Upper lobe of left lung (tissue), 6 donors: ENCODE measurements at regions not wholly inside any gene's neighbourhood (a gene's known extent, or its start where the extent isn't known, plus 50 kb on each side); places are given as distances from the start of the nearest gene placed in this dataset.
A peak's percentile ranks its signal among the peaks of the same experiment; 100 is the strongest.

Experiments
- ATAC-seq, 2 donors: fragments of 200-7000 bp; cut with Tn5 transposase; one replicate each; pipeline ENCODE4 v1.9.1; 2022; ENCODE audit warnings: mild to moderate bottlenecking in 2 of 2, moderate library complexity in 2 of 2; ENCODE audit not compliant: low FRiP score in 2 of 2
- DNase-seq, 2 donors: peaks; one replicate each; pipeline ENCODE4 v3.0.0-alpha.2; 2019 to 2020
- H3K27ac ChIP-seq, 4 donors: fragments of 200-600 bp; sonication (generic); one replicate each; pipeline ENCODE4 v1.5.1; 2016 to 2019
- H3K27me3 ChIP-seq, 4 donors: fragments of 200-600 bp; sonication (generic); one replicate each; pipeline ENCODE4 v1.5.1; 2017 to 2019
- H3K36me3 ChIP-seq, 4 donors: fragments of 200-600 bp; sonication (generic); one replicate each; pipeline ENCODE4 v1.5.1; 2016 to 2019
- H3K4me1 ChIP-seq, 4 donors: fragments of 200-600 bp; sonication (generic); one replicate each; pipeline ENCODE4 v1.5.1; 2018 to 2019
- H3K4me3 ChIP-seq, 4 donors: fragments of 200-600 bp; sonication (generic); one replicate each; pipeline ENCODE4 v1.5.1; 2017 to 2019; ENCODE audit warnings: mild to moderate bottlenecking in 2 of 4, moderate library complexity in 1 of 4
- H3K9me3 ChIP-seq, 4 donors: fragments of 200-600 bp; sonication (generic); one replicate each; pipeline ENCODE4 v1.5.1; 2018 to 2019
- EP300 ChIP-seq, 4 donors: sonication (generic); formaldehyde crosslinking; IDR thresholded peaks; one replicate each; pipeline ENCODE4 v1.5.1; 2017; ENCODE audit warnings: antibody characterized with exemption in 4 of 4, control low read depth in 2 of 4
- POLR2A ChIP-seq, 4 donors: fragments of 450-650 bp; IDR thresholded peaks; one replicate each; pipeline ENCODE4 v1.5.1; 2016 to 2017; ENCODE audit warnings: antibody characterized with exemption in 4 of 4, mild to moderate bottlenecking in 2 of 4
- POLR2AphosphoS5 ChIP-seq, 2 donors: sonication (generic); formaldehyde crosslinking; IDR thresholded peaks; one replicate each; pipeline ENCODE4 v1.5.1; 2017; ENCODE audit warnings: antibody characterized with exemption in 2 of 2
- WGBS, 2 donors: methylation state at CpG; one replicate each; pipeline ENCODE4 v1.1.5; 2017 to 2018; 5-methylcytosine and 5-hydroxymethylcytosine counted together
- TF ChIP-seq, protein P1 (sequence below), 6 experiments: fragments of 450-650 bp in 4 of 6; fragments of 200-600 bp in 2 of 6; sonication (generic) in 2 of 6; IDR thresholded peaks; one replicate each; pipeline ENCODE4 v1.5.1; 2016 to 2019; ENCODE audit warnings: antibody characterized with exemption in 6 of 6
- donor health status: DM: no; HTN: no; CAD: no; lungs with moderate emphysema.
- donor health status: DM: no; HTN: yes; CAD: no; lungs with severe emphysema.

DNA sequence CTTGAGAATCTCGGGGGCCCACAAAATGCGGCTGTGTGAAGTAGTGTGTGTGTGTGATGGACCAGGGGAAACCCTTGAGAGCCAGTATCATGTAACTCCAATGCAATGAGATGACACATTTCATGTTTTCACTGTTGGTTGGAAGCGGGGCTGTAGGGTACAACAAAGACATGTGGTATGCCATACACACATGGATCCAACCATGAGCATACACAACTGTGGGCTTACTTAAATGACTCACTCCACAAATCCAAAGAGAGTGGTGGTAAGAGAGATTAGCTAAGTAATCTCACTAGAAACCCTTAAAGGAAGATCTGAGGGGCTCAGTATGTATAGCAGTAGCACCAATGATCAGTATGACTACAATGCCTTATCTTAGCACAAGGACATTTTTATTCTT, 225.7 kb downstream of the SIPA1L2 start:
- no peak for ATAC-seq
- Histone ChIP-seq H3K27me3 (no peaks in the 10 kb centered on the region), H3K4me3 (no peak overlapping the region), H3K27ac (no peak overlapping the region), H3K36me3 (peaks cover 0 to 51% (median 22%) of the 10 kb centered on the region in 4 donors), H3K9me3 (peaks cover 0 to 4% (median under 1%) of the 10 kb centered on the region in 4 donors), H3K4me1 (no peaks in the 10 kb centered on the region)
- WGBS, 2 donors, result 93% methylated on average over 3 of the region's 3 CpGs
- DNase-seq, result no peak
- TF ChIP-seq, protein P1, sequence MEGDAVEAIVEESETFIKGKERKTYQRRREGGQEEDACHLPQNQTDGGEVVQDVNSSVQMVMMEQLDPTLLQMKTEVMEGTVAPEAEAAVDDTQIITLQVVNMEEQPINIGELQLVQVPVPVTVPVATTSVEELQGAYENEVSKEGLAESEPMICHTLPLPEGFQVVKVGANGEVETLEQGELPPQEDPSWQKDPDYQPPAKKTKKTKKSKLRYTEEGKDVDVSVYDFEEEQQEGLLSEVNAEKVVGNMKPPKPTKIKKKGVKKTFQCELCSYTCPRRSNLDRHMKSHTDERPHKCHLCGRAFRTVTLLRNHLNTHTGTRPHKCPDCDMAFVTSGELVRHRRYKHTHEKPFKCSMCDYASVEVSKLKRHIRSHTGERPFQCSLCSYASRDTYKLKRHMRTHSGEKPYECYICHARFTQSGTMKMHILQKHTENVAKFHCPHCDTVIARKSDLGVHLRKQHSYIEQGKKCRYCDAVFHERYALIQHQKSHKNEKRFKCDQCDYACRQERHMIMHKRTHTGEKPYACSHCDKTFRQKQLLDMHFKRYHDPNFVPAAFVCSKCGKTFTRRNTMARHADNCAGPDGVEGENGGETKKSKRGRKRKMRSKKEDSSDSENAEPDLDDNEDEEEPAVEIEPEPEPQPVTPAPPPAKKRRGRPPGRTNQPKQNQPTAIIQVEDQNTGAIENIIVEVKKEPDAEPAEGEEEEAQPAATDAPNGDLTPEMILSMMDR (IDR thresholded peaks at IDR 0.05), result no peak
- TF ChIP-seq EP300 (IDR thresholded peaks at IDR 0.05), result no peak
- TF ChIP-seq POLR2A (IDR thresholded peaks at IDR 0.05), result no peak
- TF ChIP-seq POLR2AphosphoS5 (IDR thresholded peaks at IDR 0.05), result no peak

DNA sequence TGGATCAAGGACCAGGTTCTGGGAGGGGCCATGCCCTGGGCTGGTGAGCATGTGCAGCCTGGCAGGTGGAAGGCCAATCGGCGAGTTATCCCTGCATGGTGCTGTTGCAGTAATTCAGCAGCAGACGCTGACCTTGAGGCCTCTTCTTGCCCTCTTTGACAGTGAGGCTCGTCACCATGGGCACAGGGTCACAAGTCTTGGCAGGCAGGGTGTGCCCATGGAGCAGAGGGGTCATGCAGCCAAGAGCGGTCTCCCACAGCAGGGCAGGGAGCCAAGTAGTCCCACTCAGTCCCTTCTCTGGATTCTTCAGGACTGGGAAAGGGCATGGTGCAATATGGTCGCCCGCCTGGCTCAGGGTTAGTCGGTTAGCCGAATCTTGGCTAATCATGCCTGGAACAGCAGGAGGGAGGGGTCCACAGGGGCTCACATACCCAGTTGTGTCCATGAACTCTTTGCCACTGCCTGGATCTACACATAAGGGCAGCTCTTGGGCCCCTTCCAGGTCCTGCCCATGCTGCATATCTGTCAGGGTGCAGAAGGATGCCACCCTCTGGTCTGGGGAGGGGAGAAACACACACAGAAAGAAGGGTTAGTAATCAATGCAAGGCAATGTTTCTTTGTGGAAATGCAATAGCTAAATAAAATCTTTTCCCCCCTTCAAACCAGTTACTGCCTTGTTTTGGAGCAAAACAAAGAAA, 226.8 kb downstream of the SIPA1L2 start:
- DNase-seq (peak in 1 of 2 donors; percentile 12), ATAC-seq (peak in 1 of 2 donors; percentile 25)
- Histone ChIP-seq H3K36me3 (peaks cover 0 to 60% (median 27%) of the 10 kb centered on the region in 4 donors), H3K27ac (no peak overlapping the region), H3K4me3 (no peak overlapping the region), H3K27me3 (no peaks in the 10 kb centered on the region), H3K9me3 (no peaks in the 10 kb centered on the region), H3K4me1 (no peaks in the 10 kb centered on the region)
- 98% methylated on average over 7 of the region's 9 CpGs; no CpG with 5 or more reads in 1 of the 2 donors for WGBS, 2 donors
- TF ChIP-seq POLR2A (IDR thresholded peaks at IDR 0.05) (no peak), POLR2AphosphoS5 (IDR thresholded peaks at IDR 0.05) (no peak), EP300 (IDR thresholded peaks at IDR 0.05) (no peak)
- TF ChIP-seq, protein P1 (IDR thresholded peaks at IDR 0.05), result no peak

DNA sequence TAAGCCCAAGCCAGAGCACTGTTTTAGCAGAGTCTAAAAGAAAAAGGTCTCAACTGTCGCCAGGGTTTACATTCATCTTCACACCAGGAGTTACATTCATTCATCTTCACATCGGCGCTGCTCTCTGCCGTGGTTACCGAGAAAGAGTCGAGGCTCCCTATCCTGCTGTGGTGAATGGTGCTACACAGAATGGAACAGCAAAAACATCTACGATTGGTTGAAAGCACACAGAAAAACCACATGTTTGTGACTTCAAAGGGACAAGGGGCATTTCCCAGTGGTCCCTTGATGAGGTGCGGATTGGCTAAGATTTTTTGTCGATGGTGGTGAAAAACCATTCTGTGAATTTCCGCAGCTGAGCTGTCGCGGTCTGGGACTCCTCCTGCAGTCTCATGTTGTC, 231.1 kb downstream of the SIPA1L2 start:
- H3K27ac ChIP-seq, result no peak overlapping the region
- no peaks in the 10 kb centered on the region for H3K9me3 ChIP-seq
- WGBS, 2 donors, result 92 to 93% methylated on average over 12 of the region's 12 CpGs
- no peaks in the 10 kb centered on the region for H3K4me1 ChIP-seq
- no peak for DNase-seq
- no peak for ATAC-seq
- H3K27me3 ChIP-seq, result no peaks in the 10 kb centered on the region
- H3K36me3 ChIP-seq, result peaks cover 0 to 70% (median 28%) of the 10 kb centered on the region in 4 donors
- no peak overlapping the region for H3K4me3 ChIP-seq
- no peak for TF ChIP-seq POLR2AphosphoS5 (IDR thresholded peaks at IDR 0.05)

DNA sequence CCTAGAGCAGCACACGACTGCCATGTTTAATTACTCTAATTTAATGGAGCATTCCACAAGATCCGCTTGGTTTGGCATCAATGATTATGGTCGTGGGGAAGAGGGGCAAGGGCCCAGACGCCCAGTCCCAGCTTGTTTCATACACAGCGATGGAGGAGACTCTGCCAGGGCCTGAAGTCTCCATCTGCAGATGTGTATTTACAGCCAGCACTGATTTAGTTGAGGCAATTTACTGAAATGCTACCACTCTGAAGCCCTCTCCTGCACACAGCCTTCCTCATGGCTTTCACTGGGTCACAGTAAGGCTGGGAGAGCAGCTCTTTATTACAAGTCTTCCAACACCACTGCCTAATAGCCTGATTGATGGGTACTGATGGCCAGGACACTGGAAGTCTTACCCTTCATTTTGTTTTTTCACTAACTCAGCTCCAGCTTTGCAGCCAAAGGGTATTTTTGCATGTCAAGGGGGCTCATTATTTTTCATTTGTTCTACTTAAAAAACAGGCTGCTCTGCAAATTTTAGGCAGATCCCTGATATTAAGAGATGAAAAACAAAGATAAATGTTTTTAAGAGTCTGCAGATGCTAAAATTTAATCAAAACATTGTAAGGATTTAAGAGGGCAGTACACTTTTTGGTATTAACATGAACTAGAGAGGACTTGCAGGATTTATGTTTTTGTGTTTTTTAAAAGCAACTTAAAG, 236.3 kb downstream of the SIPA1L2 start:
- no peaks in the 10 kb centered on the region for H3K27me3 ChIP-seq
- no peak for DNase-seq
- peaks cover 0 to 19% (median 4%) of the 10 kb centered on the region in 4 donors for H3K36me3 ChIP-seq
- H3K9me3 ChIP-seq, result no peaks in the 10 kb centered on the region
- TF ChIP-seq, protein P1 (IDR thresholded peaks at IDR 0.05), result no peak
- no peak for TF ChIP-seq EP300 (IDR thresholded peaks at IDR 0.05)
- TF ChIP-seq POLR2A (IDR thresholded peaks at IDR 0.05), result no peak
- no peak for TF ChIP-seq POLR2AphosphoS5 (IDR thresholded peaks at IDR 0.05)
- H3K27ac ChIP-seq, result no peak overlapping the region
- H3K4me1 ChIP-seq, result no peaks in the 10 kb centered on the region
- H3K4me3 ChIP-seq, result no peak overlapping the region
- WGBS, 2 donors, result 60 to 61% methylated on average over 5 of the region's 5 CpGs
- no peak for ATAC-seq

DNA sequence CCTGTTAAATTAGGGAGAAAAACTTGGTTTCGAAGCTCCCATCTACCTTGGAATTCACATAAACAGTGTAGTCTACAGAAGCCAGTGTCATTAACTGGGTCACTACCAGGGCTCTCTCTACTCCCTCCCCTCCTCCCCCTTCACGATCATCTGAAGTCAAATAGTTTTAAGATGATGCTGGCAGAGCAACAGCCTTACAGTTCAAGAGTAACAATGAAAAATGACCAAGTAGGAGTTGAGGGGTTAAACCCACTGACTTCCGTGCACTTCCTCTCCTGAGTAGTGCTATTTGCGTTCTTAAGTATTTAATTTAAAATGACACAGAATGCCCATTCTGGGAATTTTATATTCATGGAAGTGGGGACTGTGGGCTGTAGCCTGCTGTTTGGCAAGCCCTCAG, 236.9 kb downstream of the SIPA1L2 start:
- DNase-seq, result no peak
- ATAC-seq, result no peak
- no peak overlapping the region for H3K4me3 ChIP-seq
- no peak overlapping the region for H3K27ac ChIP-seq
- 38 to 42% methylated on average over 4 of the region's 4 CpGs for WGBS, 2 donors
- no peaks in the 10 kb centered on the region for H3K9me3 ChIP-seq
- no peaks in the 10 kb centered on the region for H3K4me1 ChIP-seq
- H3K36me3 ChIP-seq, result peaks cover 0 to 13% (median under 1%) of the 10 kb centered on the region in 4 donors
- TF ChIP-seq EP300 (IDR thresholded peaks at IDR 0.05) (no peak), POLR2AphosphoS5 (IDR thresholded peaks at IDR 0.05) (no peak), POLR2A (IDR thresholded peaks at IDR 0.05) (no peak)
- TF ChIP-seq, protein P1 (IDR thresholded peaks at IDR 0.05), result no peak
- H3K27me3 ChIP-seq, result no peaks in the 10 kb centered on the region
